Suppressor macrophage treated with lipopolysaccharide for 1 hour (primary cell): ENCODE measurements at regions not wholly inside any gene's neighbourhood (a gene's known extent, or its start where the extent isn't known, plus 50 kb on each side); places are given as distances from the start of the nearest gene placed in this dataset.
A peak's percentile ranks its signal among the peaks of the same experiment; 100 is the strongest.

ENCODE experiments used
- DNase-seq, 3 donors: peaks; one replicate each; pipeline ENCODE4 v3.0.0-alpha.2; 2020 to 2022

DNA sequence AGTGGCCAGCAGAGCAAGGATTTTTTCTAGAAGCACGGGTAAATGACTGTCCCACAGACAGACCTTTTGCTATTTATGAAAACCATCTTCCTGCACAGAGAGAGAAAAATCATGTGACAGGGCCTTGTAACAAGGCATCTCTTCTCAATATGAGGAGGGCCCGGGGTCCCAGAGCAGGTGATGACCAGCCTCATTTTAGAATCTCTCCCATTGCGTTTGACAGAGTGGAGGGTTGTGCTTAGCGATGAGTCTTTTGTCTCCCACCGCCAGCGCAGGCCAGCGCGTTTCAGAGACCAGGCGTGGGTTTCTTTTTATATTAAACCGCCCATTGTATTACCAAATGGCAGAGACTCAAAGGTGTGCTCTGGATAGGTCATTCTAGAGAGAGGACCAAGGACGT is 97.4 kb upstream of the UBL3 start:
- DNase-seq: no peak

DNA sequence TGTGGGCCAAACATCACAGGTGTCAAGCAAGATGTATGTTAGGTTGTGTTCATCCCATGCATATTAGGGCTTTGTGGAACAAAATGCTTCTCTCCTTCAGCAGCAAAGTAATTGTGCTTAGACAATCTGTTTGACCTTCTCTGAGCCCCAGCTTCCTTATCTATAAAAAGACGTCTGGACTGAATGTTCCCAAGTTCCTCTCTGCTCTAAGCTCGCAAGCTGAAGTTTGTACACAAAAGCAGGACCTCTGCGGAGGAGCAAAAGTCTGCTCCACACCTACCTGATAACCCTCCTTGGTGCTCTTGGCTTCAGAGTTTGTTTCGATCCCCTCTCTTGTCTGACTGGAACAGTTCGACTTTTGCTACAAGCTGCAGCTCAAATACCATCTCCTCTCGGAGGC is 95.7 kb upstream of the UBL3 start:
- DNase-seq: no peak

DNA sequence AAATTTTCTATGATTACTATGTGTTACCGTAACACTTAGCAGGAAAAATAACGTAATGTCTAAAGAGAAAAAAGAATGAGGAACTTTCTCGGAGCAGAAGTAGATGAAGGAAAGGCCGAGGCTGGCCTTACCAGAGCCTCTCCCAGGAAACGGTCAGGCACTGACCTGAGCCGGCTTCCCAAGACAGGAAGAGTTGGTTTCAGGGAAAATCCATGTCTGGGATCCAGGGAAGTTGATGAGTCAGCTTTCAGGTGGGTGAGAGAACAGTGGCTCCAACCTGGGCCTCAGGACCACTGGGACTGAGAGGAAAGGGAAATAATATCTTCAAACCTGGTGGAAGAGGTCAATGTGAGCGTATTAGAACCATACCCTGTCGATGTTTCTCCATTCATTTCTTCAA is 93.3 kb upstream of the UBL3 start:
- DNase-seq: peak in 2 of 3 donors; percentile 16 to 18

DNA sequence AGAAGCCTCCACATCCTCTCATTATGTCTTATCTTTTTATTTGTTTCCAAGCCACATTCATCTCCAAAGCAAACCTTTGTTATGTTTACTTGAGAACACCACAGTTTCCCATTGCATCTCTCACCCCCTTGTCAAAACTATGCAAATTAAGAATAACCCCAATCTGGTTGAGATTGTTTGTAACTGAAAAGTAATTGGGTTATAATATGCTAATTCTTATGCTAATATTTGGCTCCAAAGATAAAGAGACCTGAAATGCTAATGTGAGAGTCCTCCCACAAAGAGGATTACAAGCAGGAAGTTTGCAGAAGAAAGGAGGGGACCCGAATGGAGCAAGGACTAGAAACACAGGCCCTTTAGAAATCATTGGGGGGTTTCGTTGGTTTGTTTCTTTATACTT is 92.9 kb upstream of the UBL3 start:
- no peak for DNase-seq

DNA sequence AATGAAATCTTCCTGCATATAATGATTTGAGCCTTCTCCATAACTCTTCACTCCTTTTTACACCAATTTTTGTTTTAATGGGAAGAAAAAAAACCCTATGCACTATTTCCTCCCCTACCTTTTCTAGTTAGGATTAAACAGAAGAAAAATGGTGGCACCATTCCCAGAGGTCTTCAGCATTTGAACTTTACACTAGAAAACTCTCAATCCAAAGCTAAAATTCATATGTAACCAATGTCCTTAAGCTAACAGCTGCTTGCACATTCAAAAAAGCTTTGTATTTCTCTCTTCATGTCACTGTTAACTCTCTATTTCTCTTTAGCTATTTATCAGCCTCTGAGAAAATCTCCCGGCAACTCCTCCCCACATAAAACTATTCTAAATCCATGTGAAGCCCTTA is 90.3 kb upstream of the UBL3 start:
- DNase-seq: no peak

DNA sequence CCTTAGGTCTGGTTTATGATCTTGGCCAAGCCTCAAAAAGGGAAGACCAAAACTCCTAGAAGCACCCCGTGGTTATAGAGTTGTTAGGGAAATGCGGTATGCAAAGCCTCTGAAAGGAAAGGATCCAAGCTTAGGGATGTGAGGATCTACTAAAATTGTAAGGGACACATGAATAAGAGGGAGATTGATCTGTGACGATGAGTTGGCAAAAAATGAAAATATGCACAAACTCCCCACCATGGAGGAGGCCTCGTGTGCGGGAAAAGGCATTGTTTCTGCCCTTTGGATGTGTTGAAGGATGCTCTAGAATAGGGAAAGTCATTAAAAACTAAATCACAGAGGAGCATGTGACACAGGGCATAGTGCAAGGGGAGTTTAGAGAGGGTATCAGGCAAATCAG is 88.7 kb upstream of the UBL3 start:
- no peak for DNase-seq

DNA sequence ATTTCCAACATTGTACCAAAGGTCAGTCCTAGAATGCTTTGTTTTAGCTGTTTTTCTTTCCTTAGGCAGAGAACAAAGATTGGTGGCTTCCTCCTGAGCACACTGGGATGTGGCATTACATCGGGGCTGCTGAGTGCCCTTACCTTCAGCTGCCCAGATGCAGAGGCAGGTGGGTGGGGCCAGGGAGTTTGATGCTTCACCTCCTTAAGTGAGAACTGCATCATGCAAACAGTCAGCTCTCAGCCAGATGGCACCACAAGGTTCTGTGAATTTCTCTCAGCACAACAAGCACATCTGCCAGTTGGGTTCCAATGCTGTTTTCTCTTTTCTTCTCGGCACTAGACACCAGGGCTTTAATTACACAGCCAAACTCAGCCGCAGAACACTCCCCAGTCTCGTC is 87.4 kb upstream of the UBL3 start:
- DNase-seq: no peak

DNA sequence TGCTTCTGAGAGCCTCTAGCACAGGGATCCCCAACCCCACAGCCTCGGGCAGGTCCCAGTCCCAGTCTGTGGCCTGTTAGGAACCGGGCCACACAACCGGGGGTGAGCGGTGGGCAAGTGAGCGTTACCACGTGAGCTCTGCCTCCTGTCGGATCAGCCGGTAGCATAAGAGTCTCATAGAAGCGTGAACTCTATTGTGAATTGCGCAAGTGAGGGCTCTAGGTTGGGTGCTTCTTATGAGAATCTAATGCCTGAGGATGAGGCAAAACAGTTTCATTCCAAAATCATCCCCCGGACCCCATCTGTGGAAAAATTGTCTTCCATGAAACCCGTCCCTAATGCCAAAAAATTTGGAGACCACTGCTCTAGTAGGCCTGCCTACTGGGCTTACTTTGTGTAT is 87.0 kb upstream of the UBL3 start:
- no peak for DNase-seq

DNA sequence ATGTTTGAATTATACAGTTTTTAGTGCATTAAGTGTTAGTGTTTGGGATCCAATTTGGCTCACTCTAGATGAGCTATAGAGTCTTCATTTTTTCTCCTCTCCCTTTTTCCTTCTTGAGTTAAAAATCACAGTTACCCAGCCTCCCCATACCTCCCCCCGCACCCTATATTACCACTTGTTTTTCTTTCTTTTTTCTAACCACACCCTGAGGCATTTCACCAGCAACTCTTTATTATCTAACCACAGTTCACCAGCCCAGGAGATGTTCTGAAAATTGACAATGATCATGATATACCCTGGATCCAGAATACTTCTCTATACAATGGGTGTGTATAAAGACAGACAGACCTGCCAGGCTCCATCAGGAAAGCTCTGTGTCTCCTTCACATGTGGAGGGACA is 86.5 kb upstream of the UBL3 start:
- no peak for DNase-seq

DNA sequence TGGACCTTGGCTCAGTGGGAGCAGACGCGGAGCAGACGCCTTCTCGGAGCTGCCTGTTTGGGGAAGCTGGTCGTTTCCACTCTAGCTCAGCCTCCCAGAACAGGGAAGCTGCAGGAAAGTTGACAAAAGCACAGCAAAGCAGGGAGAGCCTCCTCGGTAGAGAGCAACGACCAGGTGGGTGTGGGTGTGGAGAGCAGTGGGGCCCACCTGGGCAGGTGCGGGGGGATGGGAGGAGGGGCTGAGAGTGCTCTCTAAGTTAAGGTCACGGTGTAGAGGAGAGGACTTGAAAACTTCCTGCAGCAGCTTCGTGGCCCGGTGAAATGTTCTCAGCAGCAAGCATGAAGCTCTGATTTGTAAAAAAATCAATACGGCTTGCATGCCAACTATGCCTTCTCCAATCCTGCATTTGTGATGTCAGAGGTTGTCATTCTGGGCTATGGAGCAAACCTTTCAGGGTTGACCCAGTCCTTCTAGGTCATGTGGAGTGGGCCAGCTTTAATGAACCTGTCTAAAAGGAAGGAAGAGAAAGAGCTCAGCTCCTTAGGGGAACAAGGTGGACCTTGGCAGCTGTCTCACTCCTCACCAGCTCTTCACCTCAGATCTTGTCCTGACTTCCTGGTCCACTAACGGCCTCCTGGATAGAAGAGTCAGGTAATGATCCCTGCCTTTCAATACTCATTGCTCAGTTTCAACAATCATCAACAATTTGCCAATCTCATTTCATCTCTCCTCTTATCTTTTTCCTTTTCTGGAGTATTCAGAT is 85.8 kb upstream of the UBL3 start:
- peak; percentile 28 to 55 (median 53) for DNase-seq

DNA sequence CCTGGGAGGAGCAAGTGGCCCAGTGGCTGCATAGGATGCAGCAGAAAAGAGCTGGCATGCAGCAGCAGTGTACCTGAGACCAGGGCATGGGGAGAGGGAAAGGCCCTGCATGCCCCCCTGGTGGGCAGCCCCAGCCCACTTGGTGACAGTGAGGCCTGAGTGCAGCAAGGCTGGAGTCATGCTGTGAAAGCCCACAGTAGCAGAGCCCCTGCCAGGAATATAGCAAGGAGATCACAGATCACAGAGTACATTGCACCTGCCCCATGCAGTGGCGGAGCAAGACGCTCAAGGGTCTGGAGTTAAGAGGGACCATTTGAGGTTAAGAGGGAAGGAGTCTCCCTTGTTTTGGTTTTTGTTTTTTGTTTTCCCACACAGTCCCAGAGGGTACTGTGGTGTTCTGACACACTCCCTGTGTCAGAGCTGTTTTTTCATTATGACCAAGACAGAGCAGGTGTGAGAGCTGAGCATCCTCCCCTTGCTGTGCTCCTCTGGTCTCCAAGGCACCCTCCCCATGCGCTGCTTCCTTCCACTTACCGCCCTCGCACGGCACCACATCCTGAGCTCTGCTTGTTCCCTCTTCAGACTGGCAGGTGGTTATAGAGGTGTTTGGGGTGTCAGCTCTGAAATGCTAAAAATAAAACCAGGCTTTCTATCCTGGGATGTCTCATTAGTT is 85.0 kb upstream of the UBL3 start:
- peak in 1 of 3 donors; percentile 18 for DNase-seq

DNA sequence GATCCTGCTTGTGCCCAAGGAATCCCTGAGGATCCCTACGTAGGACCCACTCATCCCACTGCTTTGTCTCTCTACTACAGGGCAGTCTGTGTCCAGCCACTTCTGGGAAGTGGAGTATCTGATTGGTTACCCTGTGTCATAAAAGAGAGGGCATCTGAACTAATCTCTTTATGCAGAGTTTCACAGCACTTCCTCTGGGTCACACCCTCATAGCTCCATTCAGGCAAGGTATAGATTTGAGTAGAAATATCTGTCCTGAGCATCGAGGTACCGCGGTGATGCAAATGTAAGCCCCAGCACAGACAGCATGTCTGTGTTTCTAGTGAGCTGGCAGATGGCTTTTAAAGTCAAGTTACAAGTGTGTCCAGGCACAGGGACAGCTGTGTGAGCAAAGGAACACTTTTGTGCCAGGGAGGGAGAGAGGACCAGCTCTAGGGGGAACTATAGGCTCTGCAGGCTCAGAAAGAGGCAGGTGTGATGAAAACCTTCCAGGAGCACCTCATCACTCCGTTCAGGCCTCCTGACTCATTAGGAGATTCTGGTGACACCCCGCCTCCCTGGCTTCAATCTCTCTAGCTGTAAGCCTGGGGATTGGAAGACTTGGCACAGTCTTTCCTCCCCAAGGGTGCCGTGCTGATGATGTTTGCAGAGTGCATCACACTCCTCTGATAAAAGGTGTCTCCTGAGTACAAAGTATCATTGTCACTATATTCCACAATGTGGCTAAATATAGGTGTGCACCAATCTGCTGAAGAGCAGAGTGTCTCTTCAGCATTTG is 84.3 kb upstream of the UBL3 start:
- DNase-seq: no peak

DNA sequence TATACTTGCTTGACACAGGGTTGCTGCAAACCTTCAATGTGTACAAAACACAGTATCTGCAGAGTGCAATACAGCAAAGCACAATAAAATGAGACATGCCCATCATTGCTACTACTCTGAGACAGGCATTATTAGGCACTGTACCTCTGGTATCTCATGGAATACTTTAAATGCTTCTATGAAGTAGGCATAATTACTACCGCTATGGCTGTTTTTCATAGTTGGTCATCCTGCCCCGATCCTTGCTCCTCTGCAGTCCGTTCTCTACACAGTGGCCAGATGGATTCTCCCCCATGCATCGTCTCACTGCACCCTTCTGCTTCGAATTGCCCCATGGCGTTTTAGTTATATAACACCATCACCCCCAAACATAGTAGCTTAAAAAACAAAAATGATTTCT is 83.0 kb upstream of the UBL3 start:
- no peak for DNase-seq

DNA sequence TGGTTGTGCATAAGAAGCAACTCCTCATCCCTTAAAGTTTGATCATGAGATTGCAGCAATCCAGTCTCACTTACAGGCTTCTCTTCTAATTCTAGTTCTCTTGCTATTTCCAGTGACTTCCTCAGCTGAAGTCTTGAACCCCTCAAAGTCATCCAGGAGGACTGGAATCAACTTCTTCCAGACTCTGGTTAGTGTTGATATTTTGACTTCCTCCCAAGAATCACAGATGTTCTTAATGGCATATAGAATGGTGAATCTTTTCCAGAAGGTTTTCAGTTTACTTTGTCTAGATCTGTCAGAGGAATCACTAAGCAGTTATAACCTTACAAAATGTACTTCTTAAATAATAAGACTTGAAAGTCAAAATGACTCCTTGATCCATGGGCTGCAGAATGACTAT is 81.3 kb upstream of the UBL3 start:
- DNase-seq: no peak

DNA sequence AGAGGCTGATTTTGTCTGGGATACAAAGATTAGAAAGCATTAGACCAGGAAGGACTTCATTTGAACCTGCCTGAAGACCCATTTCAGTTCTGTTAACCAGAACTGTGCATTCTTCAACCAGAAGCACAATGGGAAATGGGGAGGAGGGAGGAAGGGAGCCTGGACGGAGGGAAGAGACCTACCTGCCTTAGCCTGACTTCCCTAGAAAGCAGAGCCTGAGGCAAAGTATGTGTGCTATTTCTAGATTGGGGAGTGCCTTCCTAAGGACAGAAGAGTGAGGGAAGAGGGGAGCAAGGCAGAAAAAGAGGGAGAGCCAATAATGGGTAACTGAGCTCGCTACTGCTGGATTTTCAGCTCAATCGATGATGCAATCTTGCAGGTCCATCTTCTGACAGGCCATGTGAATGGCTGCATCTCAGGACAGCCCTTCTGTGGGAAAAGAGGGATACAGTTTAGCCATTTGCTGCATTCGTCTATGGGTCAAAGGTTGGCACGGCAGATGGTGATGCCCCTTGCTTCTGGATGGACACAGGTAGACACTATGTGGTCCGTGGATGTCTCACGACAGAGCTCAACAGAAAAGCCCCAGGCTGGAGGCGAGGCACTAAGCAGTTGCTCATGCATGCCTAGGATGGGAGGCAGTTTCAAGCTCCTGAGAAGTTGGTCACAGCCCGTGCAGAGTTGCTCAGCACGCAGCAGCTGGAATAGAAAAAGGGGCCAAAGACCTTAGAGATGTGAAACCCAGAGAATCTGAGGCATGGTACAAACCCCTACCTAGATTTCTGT is 78.8 kb upstream of the UBL3 start:
- no peak for DNase-seq

DNA sequence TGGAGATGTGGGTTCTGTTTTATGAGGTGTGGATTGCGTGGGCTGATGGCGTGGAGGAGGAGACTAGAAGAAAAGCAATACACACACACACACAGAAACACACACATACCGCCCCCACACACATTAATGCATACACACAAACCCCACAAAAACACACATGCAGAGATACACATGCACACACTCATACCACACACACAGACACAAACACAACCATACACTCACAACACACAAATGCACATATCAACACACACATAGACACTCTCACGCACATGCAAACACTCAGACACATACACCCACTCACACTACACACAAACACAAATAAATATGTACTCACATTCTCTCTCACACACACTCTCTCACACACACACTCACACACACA is 75.7 kb upstream of the UBL3 start:
- no peak for DNase-seq

DNA sequence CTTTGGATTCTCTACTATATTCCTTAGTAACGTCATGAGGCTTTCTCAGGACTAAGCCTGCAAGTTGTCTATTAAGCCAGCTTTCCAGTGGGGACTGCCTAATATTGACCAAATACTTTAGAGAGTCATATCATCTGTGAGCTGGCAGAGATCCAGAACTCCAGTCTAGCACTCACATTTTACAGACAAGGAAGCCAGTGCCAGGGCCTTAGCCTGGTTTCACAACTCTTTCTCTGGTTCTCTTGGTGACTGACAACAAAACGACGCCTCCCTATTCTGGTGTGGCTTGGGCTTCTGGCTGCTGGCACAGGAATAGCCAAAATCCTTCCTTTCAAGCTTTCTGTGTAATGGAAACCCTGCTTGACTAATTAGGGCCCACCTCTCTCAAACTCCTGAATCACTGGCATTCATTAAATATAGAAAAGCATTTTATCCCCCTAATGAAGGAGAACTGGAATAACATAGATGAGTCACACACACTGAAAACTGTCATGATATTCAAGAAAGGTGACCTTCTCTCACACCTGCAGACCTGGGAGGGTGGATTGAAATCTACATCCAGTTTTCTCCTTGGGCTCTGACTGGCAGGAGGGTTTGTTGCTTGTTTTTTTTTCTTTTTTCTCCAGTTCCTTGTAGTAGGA is 75.2 kb upstream of the UBL3 start:
- DNase-seq: peak; percentile 47 to 65 (median 61)

DNA sequence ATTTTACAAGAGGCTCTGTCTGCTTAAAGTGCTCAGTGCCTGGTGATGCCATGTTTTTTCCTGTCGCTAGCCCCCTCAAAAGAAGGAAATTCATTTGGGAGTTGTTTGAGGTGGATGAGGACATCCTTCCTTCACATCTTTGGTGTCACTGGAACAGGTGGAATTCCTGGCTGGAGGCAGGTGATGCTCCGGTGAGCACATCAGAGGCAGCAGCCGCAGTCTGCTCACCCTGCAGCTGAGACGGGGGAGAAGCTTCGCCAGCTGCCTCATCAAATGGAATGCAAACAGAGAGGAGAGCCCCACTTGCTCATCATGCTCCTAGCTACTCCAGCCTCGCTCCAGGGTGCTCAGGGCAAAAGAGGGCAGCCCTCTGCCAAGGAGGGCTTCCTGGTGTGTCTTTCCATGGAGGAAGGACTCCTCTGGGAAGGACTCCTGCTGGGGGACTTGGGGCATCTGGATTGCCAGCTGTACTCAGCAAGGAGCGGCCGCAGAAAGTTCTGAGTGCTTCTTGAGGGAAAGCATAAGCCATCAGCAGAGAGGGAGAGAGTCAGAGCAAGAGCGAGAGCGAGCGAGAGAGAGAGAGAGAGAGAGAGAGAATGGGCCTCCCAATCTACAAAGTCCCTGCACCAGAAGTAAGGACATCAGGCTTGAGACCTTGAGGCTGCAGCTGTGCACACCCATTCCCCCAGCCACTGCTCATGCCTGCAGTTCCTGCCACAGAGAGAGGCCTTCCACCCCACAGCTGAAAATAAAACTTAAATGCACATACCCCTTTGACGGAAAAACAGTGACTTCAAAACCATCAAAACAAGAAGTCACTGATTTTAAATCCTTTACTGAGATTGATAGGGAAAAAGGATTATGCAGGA is 74.3 kb upstream of the UBL3 start:
- no peak for DNase-seq

DNA sequence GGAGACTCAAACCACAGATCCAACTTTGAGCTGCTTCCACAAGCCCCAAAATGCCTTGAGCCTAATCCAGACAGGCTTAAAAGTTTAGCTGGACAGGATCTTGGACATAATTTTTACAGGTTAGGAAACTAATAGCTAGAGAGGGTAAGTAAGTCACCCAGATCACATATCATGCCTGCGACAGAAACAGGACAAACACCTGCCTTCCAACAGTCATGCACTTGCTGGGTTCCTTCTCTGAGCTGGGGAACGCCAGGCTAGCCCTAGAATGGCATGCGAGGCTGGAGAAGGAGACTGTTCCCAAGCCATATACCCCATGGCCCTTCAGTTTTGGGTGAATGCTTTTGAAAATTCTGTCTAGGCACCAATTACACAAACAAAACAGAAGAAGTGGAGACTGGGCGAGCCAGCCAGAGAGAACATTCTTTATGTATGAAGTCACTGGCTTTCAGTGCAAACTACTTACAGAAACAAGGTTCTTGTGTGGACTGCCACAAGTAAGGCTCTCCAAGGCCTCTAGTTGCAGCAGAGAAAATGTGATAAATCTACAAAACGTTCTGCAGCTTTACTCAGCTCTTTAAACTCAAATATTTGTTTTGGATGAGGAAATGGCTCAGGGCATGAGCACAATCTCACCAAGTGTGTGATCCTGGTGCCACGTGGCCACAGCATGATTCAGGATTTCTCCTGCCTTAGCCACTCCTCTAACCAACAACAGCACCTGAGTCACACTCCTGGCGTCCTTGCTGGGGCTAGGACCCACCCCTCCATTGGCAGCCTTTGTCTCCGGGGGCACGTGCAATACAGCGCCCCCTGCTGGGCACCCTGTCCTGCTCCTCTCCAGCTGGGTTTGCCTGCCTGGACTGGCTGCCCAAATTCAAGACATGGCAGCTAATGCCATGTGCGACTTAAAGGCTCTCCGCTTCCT is 73.4 kb upstream of the UBL3 start:
- peak; percentile 47 to 77 (median 58) for DNase-seq

DNA sequence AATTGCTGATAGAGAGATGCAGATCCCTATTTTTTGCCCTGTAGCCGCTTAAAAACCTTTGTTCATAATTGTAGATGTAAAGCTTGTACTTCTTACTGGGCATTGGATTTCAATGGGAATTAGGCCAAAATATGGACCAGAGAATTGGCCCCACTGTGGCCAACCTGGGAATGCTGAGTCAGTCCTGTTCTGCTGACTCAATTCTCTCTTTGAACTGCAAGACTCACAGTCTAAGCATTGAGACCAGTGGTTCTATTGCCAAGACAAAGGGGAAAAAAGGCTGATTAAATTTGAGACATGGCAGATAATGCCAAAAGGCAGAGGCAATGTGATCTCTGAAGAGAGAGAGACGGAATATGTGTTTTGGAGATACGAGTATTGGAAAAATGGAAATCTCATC is 72.5 kb upstream of the UBL3 start:
- DNase-seq: no peak
